Neural cell (in vitro differentiated cells): ENCODE measurements at regions not wholly inside any gene's neighbourhood (a gene's known extent, or its start where the extent isn't known, plus 50 kb on each side); places are given as distances from the start of the nearest gene placed in this dataset.

Source experiments
- H2AFZ ChIP-seq: fragments of 200-600, 300-800 bp; sonication (generic), shearing (Covaris generic); 2 replicates; pipeline ENCODE4 v1.6.0; 2014; ENCODE audit warnings: low read depth, mild to moderate bottlenecking, antibody characterized with exemption, low read length, moderate library complexity
- H3F3A ChIP-seq: fragments of 200-600 bp; shearing (Covaris generic); 2 replicates; pipeline ENCODE4 v1.6.1; 2016; ENCODE audit warnings: mild to moderate bottlenecking, moderate library complexity, mixed read lengths, antibody characterized with exemption, low read length; ENCODE audit not compliant: insufficient read depth, poor library complexity, severe bottlenecking
- H3K27ac ChIP-seq: fragments of 200-600, 300-800 bp; sonication (generic), shearing (Covaris generic); 2 replicates; pipeline ENCODE4 v1.5.1; 2014; ENCODE audit warnings: mild to moderate bottlenecking, low read length, moderate library complexity
- H3K27me3 ChIP-seq: fragments of 300-800, 200-600 bp; sonication (generic), shearing (Covaris generic); 2 replicates; pipeline ENCODE4 v1.6.0; 2014; ENCODE audit warnings: mild to moderate bottlenecking, low read depth, low read length, moderate library complexity; ENCODE audit not compliant: insufficient read depth
- H3K36me3 ChIP-seq: fragments of 300-800, 200-600 bp; sonication (generic), shearing (Covaris generic); 2 replicates; pipeline ENCODE4 v1.5.1; 2014; ENCODE audit warnings: mild to moderate bottlenecking, antibody characterized with exemption, low read length, moderate library complexity; ENCODE audit not compliant: insufficient read depth
- H3K4me2 ChIP-seq: fragments of 300-800, 200-600 bp; sonication (generic), shearing (Covaris generic); 2 replicates; pipeline ENCODE4 v1.6.0; 2014; ENCODE audit warnings: mild to moderate bottlenecking, low read length
- H3K4me3 ChIP-seq: fragments of 300-800, 200-600 bp; sonication (generic), shearing (Covaris generic); 2 replicates; pipeline ENCODE4 v1.5.1; 2014; ENCODE audit warnings: mild to moderate bottlenecking, low read length, moderate library complexity
- H3K79me2 ChIP-seq: fragments of 200-600 bp; shearing (Covaris generic); replicated peaks from 2 replicates; pipeline ENCODE4 v1.6.0; 2014; ENCODE audit warnings: mild to moderate bottlenecking, low read length, moderate library complexity; ENCODE audit not compliant: insufficient read depth
- H3K9ac ChIP-seq: fragments of 300-800, 200-600 bp; sonication (generic), shearing (Covaris generic); 2 replicates; pipeline ENCODE4 v1.6.1; 2016; ENCODE audit warnings: mild to moderate bottlenecking, low read length, mixed read lengths
- H3K9me2 ChIP-seq: fragments of 200-600 bp; shearing (Covaris generic); 2 replicates; pipeline ENCODE4 v1.6.1; 2016; ENCODE audit warnings: mild to moderate bottlenecking, low read length, mixed read lengths; ENCODE audit not compliant: insufficient read depth
- H3K9me3 ChIP-seq: fragments of 200-600, 300-800 bp; sonication (generic), shearing (Covaris generic); 2 replicates; pipeline ENCODE4 v1.6.1; 2016; ENCODE audit warnings: mild to moderate bottlenecking, mixed run types, low read length, moderate library complexity, mixed read lengths
- H4K20me1 ChIP-seq: fragments of 200-600 bp; shearing (Covaris generic); 2 replicates; pipeline ENCODE4 v1.6.1; 2016; ENCODE audit warnings: mild to moderate bottlenecking, mixed run types; ENCODE audit not compliant: insufficient read depth
- EP300 ChIP-seq: fragments of 450-650 bp; conservative IDR thresholded peaks from 2 replicates; pipeline ENCODE4 v1.6.1; 2014; ENCODE audit warnings: antibody characterized with exemption, mild to moderate bottlenecking, moderate library complexity; ENCODE audit not compliant: poor library complexity, severe bottlenecking
- EZH2 ChIP-seq: fragments of 200-600, 300-800 bp; shearing (Covaris generic), sonication (generic); IDR thresholded peaks from 2 replicates; pipeline ENCODE4 v1.6.1; 2014; ENCODE audit warnings: antibody characterized with exemption, low read length, borderline replicate concordance, mild to moderate bottlenecking; ENCODE audit not compliant: insufficient read depth, poor library complexity, severe bottlenecking
- MXI1 ChIP-seq: fragments of 450-650 bp; conservative IDR thresholded peaks from 2 replicates; pipeline ENCODE4 v1.6.1; 2014; ENCODE audit warnings: antibody characterized with exemption, mild to moderate bottlenecking; ENCODE audit not compliant: poor library complexity, severe bottlenecking
- POLR2AphosphoS5 ChIP-seq: IDR thresholded peaks from 2 replicates; pipeline ENCODE4 v1.6.1; 2012
- RAD21 ChIP-seq: fragments of 450-650 bp; conservative IDR thresholded peaks from 2 replicates; pipeline ENCODE4 v1.6.1; 2014; ENCODE audit warnings: antibody characterized with exemption, mild to moderate bottlenecking, moderate library complexity
- SMC3 ChIP-seq: fragments of 450-650 bp; conservative IDR thresholded peaks from 2 replicates; pipeline ENCODE4 v1.6.1; 2014; ENCODE audit warnings: antibody characterized with exemption, mild to moderate bottlenecking, moderate library complexity; ENCODE audit not compliant: poor library complexity
- TAF1 ChIP-seq: IDR thresholded peaks from 2 replicates; pipeline ENCODE4 v1.6.1; 2012; ENCODE audit warnings: low read depth
- TF ChIP-seq, protein P1 (sequence below): IDR thresholded peaks from 2 replicates; pipeline ENCODE4 v1.6.1; 2012; ENCODE audit warnings: borderline replicate concordance
- TF ChIP-seq, protein P2 (sequence below): fragments of 450-650 bp; IDR thresholded peaks from 2 replicates; pipeline ENCODE4 v1.5.1; 2014; ENCODE audit warnings: antibody characterized with exemption, mild to moderate bottlenecking, moderate library complexity; ENCODE audit not compliant: poor library complexity, severe bottlenecking

GRCh38 chr1:191052888-191053287 lies 575.2 kb upstream of the BRINP3 start:
- Histone ChIP-seq H3K36me3 (no peaks in the 10 kb centered on the region), H3K4me2 (no peak overlapping the region), H3F3A (no peaks in the 10 kb centered on the region), H3K27me3 (no peaks in the 10 kb centered on the region), H3K4me3 (no peak overlapping the region), H4K20me1 (no peaks in the 10 kb centered on the region), H3K9me2 (no peaks in the 10 kb centered on the region), H2AFZ (no peak overlapping the region), H3K79me2 (no peaks in the 10 kb centered on the region), H3K27ac (no peak overlapping the region), H3K9ac (no peak overlapping the region), H3K9me3 (no peaks in the 10 kb centered on the region)
- TF ChIP-seq MXI1 (no peak), TAF1 (no peak), SMC3 (no peak), RAD21 (no peak), EZH2 (no peak), EP300 (no peak), POLR2AphosphoS5 (no peak)
- TF ChIP-seq, protein P1, sequence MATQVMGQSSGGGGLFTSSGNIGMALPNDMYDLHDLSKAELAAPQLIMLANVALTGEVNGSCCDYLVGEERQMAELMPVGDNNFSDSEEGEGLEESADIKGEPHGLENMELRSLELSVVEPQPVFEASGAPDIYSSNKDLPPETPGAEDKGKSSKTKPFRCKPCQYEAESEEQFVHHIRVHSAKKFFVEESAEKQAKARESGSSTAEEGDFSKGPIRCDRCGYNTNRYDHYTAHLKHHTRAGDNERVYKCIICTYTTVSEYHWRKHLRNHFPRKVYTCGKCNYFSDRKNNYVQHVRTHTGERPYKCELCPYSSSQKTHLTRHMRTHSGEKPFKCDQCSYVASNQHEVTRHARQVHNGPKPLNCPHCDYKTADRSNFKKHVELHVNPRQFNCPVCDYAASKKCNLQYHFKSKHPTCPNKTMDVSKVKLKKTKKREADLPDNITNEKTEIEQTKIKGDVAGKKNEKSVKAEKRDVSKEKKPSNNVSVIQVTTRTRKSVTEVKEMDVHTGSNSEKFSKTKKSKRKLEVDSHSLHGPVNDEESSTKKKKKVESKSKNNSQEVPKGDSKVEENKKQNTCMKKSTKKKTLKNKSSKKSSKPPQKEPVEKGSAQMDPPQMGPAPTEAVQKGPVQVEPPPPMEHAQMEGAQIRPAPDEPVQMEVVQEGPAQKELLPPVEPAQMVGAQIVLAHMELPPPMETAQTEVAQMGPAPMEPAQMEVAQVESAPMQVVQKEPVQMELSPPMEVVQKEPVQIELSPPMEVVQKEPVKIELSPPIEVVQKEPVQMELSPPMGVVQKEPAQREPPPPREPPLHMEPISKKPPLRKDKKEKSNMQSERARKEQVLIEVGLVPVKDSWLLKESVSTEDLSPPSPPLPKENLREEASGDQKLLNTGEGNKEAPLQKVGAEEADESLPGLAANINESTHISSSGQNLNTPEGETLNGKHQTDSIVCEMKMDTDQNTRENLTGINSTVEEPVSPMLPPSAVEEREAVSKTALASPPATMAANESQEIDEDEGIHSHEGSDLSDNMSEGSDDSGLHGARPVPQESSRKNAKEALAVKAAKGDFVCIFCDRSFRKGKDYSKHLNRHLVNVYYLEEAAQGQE = no peak
- TF ChIP-seq, protein P2, sequence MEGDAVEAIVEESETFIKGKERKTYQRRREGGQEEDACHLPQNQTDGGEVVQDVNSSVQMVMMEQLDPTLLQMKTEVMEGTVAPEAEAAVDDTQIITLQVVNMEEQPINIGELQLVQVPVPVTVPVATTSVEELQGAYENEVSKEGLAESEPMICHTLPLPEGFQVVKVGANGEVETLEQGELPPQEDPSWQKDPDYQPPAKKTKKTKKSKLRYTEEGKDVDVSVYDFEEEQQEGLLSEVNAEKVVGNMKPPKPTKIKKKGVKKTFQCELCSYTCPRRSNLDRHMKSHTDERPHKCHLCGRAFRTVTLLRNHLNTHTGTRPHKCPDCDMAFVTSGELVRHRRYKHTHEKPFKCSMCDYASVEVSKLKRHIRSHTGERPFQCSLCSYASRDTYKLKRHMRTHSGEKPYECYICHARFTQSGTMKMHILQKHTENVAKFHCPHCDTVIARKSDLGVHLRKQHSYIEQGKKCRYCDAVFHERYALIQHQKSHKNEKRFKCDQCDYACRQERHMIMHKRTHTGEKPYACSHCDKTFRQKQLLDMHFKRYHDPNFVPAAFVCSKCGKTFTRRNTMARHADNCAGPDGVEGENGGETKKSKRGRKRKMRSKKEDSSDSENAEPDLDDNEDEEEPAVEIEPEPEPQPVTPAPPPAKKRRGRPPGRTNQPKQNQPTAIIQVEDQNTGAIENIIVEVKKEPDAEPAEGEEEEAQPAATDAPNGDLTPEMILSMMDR = no peak

- no peak overlapping the region for H3K4me2 ChIP-seq
- no peaks in the 10 kb centered on the region for H3K79me2 ChIP-seq
- H2AFZ ChIP-seq = no peak overlapping the region
- no peaks in the 10 kb centered on the region for H3K9me2 ChIP-seq
- no peak overlapping the region for H3K27ac ChIP-seq
- no peaks in the 10 kb centered on the region for H3K36me3 ChIP-seq
- H3K27me3 ChIP-seq = no peaks in the 10 kb centered on the region
- H3F3A ChIP-seq = no peaks in the 10 kb centered on the region
- H4K20me1 ChIP-seq = no peaks in the 10 kb centered on the region
- H3K4me3 ChIP-seq = no peak overlapping the region
- no peaks in the 10 kb centered on the region for H3K9me3 ChIP-seq
- H3K9ac ChIP-seq = no peak overlapping the region
- TF ChIP-seq RAD21 (no peak), EP300 (no peak), TAF1 (no peak), EZH2 (no peak), SMC3 (no peak), POLR2AphosphoS5 (no peak), MXI1 (no peak)
- TF ChIP-seq, protein P1 = no peak
- TF ChIP-seq, protein P2 = no peak
These were observed 587.7 kb upstream of the BRINP3 start for GRCh38 chr1:191065346-191065745.
